Adrenal gland (tissue), 9 donors: ENCODE measurements at regions not wholly inside any gene's neighbourhood (a gene's known extent, or its start where the extent isn't known, plus 50 kb on each side); places are given as distances from the start of the nearest gene placed in this dataset.

Experiments
- DNase-seq, 7 donors: peaks; one replicate each; pipeline ENCODE4 v3.0.0-alpha.2; 2019 to 2020
- H3K27ac ChIP-seq, 5 donors: fragments of 200-600 bp; sonication (generic) in 4 of 5; 1 replicate in 3 of 5; 2 replicates in 2 of 5; pipeline versions ENCODE4 v1.5.1 to v1.8.0; 2016 to 2020; ENCODE audit warnings: mild to moderate bottlenecking in 1 of 5
- H3K27me3 ChIP-seq: fragments of 200-600 bp; 2 replicates; pipeline ENCODE4 v1.8.0; 2021
- H3K36me3 ChIP-seq, 2 donors: fragments of 200-600 bp; replicated peaks in 1 of 2; 1 replicate in 1 of 2; 2 replicates in 1 of 2; pipeline versions ENCODE4 v1.5.1 to v1.8.0; 2018 to 2022
- H3K4me1 ChIP-seq, 2 donors: fragments of 200-600 bp; replicated peaks in 1 of 2; 1 replicate in 1 of 2; 2 replicates in 1 of 2; pipeline versions ENCODE4 v1.5.1 to v1.8.0; 2018 to 2021
- H3K4me3 ChIP-seq, 4 donors: fragments of 200-600 bp; sonication (generic) in 3 of 4; one replicate each; pipeline ENCODE4 v1.5.1; 2016 to 2018
- H3K9me3 ChIP-seq, 3 donors: fragments of 200-600 bp; sonication (generic) in 1 of 3; replicated peaks in 1 of 3; 1 replicate in 2 of 3; 2 replicates in 1 of 3; pipeline versions ENCODE4 v1.5.1 to v1.8.0; 2016 to 2021
- CTCF ChIP-seq, 6 experiments: fragments of 450-650 bp in 4 of 6; fragments of 200-600 bp in 2 of 6; sonication (generic) in 1 of 6; IDR thresholded peaks; 1 replicate in 5 of 6; 2 replicates in 1 of 6; pipeline versions ENCODE4 v1.5.1 to v1.8.0; 2016 to 2021; ENCODE audit warnings: antibody characterized with exemption in 6 of 6, mild to moderate bottlenecking in 2 of 6, moderate library complexity in 1 of 6
- POLR2A ChIP-seq, 2 donors: fragments of 450-650 bp; IDR thresholded peaks; one replicate each; pipeline ENCODE4 v1.6.1; 2017; ENCODE audit warnings: antibody characterized with exemption in 2 of 2, mild to moderate bottlenecking in 2 of 2, moderate library complexity in 1 of 2
- WGBS, 4 donors: extraction: QIAGEN DNeasy Blood & Tissue Kit in 2 of 4; methylation state at CpG; one replicate each; pipeline versions ENCODE4 v1.1.5 to v1.1.7; 2013 to 2017; 5-methylcytosine and 5-hydroxymethylcytosine counted together
- intact Hi-C, 2 donors: fragments of 100-400 bp; cut with DNase I; formaldehyde crosslinking; loops; one replicate each; pipeline versions ENCODE4 v1.14.1 to v1.15.0; 2022 to 2023
- donor health status: healthy with polysubstance abuse.
- donor health status: Bipolar disorder and iron deficiency.
- donor health status: DM: yes; HTN: yes; CAD: no.
- donor health status: DM: no; HTN: no; CAD: no.
- donor health status: DM: no; HTN: no; CAD: no.

DNA sequence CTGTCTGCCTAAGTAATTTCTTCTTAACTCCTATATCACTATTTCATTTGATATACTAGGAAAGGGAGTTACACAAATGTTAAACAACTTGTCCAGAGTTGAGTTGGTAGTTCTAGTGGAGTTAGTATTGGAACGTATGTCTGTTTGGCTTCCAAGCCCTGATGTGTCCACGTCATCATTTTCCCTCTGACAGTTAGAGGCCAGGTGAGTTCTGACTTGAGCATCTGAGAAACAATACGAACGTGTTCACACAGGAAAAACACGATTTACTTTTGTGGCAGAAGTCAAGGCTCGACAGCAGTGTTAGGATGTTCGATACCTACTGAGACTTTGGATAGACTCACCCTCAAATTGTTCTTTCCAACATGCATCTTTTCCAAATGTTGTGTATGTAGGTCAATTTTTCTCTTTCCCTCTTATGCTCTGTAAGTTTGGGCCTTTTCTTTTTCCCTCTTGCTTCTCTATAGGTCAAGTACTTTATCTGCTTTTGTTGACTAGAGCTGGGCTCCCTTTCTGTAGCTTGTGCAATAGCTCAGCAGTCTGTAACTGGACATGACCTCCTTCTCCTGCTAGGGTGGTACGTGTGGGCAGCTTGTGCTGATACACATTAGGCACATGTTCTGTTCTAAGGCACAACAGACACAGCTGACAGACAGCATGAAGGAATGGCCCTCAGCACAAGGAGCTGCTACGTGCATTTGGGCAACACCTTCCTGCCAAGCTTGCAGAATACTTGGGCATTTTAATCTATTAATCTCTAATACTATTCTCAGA lies 222.9 kb downstream of the PTEN start:
- Histone ChIP-seq H3K27me3 (no peaks in the 10 kb centered on the region), H3K36me3 (no peaks in the 10 kb centered on the region), H3K4me3 (no peak overlapping the region), H3K9me3 (no peaks in the 10 kb centered on the region), H3K27ac (no peak overlapping the region), H3K4me1 (no peaks in the 10 kb centered on the region)
- intact Hi-C loops: no loop called here
- DNase-seq: no peak
- 88 to 93% (median 91%) methylated on average over 9 of the region's 9 CpGs for WGBS, 4 donors
- TF ChIP-seq CTCF (IDR thresholded peaks at IDR 0.05): no peak
- no peak for TF ChIP-seq POLR2A (IDR thresholded peaks at IDR 0.05)

GRCh38 chr10:88088441-88089340 lies 225.3 kb downstream of the PTEN start:
- H3K27ac ChIP-seq: no peak overlapping the region
- no peaks in the 10 kb centered on the region for H3K4me1 ChIP-seq
- no peak overlapping the region for H3K4me3 ChIP-seq
- intact Hi-C loops: no loop called here
- no peaks in the 10 kb centered on the region for H3K27me3 ChIP-seq
- TF ChIP-seq CTCF (IDR thresholded peaks at IDR 0.05) (no peak), POLR2A (IDR thresholded peaks at IDR 0.05) (no peak)
- no peaks in the 10 kb centered on the region for H3K9me3 ChIP-seq
- no peaks in the 10 kb centered on the region for H3K36me3 ChIP-seq
- WGBS, 4 donors: 88 to 93% (median 92%) methylated on average over 9 of the region's 9 CpGs
- DNase-seq: no peak

GRCh38 chr10:88089498-88089897 lies 226.1 kb downstream of the PTEN start:
- TF ChIP-seq POLR2A (IDR thresholded peaks at IDR 0.05): no peak
- TF ChIP-seq CTCF (IDR thresholded peaks at IDR 0.05): no peak
- no peak overlapping the region for H3K27ac ChIP-seq
- no peaks in the 10 kb centered on the region for H3K9me3 ChIP-seq
- no peaks in the 10 kb centered on the region for H3K4me1 ChIP-seq
- intact Hi-C loops: no loop called here
- H3K27me3 ChIP-seq: no peaks in the 10 kb centered on the region
- no peak overlapping the region for H3K4me3 ChIP-seq
- DNase-seq: no peak
- no peaks in the 10 kb centered on the region for H3K36me3 ChIP-seq

- DNase-seq: no peak
- H3K4me1 ChIP-seq: no peaks in the 10 kb centered on the region
- intact Hi-C loops: no loop called here
- H3K9me3 ChIP-seq: no peaks in the 10 kb centered on the region
- H3K27ac ChIP-seq: no peak overlapping the region
- TF ChIP-seq CTCF (IDR thresholded peaks at IDR 0.05) (no peak), POLR2A (IDR thresholded peaks at IDR 0.05) (no peak)
- no peak overlapping the region for H3K4me3 ChIP-seq
- H3K27me3 ChIP-seq: no peaks in the 10 kb centered on the region
- H3K36me3 ChIP-seq: no peaks in the 10 kb centered on the region
- WGBS, 4 donors: 76 to 85% (median 82%) methylated on average over 7 of the region's 7 CpGs
These were observed 227.3 kb downstream of the PTEN start for GRCh38 chr10:88090568-88091214.
